H1 (cell line): ENCODE measurements at regions not wholly inside any gene's neighbourhood (a gene's known extent, or its start where the extent isn't known, plus 50 kb on each side); places are given as distances from the start of the nearest gene placed in this dataset.
A peak's percentile ranks its signal among the peaks of the same experiment; 100 is the strongest.

Source experiments
- CTCF ChIA-PET: fragments of 300-600 bp; sonication (Branson Sonifier 250); formaldehyde crosslinking; loops from one replicate; lab custom pipeline; 2021; ENCODE audit not compliant: partially characterized antibody; lab: Charles Lee
- POLR2A ChIA-PET: fragments of 300-600 bp; sonication (Branson Sonifier 250); formaldehyde crosslinking; loops from one replicate; lab custom pipeline; 2021; ENCODE audit warnings: inconsistent platforms; ENCODE audit not compliant: partially characterized antibody; lab: Charles Lee
- DNase-seq, 2 experiments: peaks; one replicate each; pipeline versions ENCODE4 v3.0.0 to v3.0.0-alpha.2; 2010 to 2022; ENCODE audit warnings: low spot score in 2 of 2, low read depth in 1 of 2, mixed read lengths in 1 of 2
- FAIRE-seq: peaks from 2 replicates; lab custom pipeline; 2011; peaks lifted over from hg19 to GRCh38; lab: Jason Lieb, UNC
- H2AFZ ChIP-seq: 2 replicates; pipeline ENCODE4 v1.8.1; 2012; ENCODE audit warnings: low read length, inconsistent platforms
- H2AK5ac ChIP-seq: 2 replicates; pipeline ENCODE4 v1.6.1; 2013; ENCODE audit warnings: low read depth, low read length
- H2BK120ac ChIP-seq: replicated peaks from 2 replicates; pipeline ENCODE3; 2013; ENCODE audit warnings: low read depth, low read length, inconsistent platforms
- H2BK12ac ChIP-seq: 2 replicates; pipeline ENCODE4 v1.6.1; 2013; ENCODE audit warnings: low read depth, low read length
- H2BK15ac ChIP-seq: 2 replicates; pipeline ENCODE4 v1.6.1; 2013; ENCODE audit warnings: low read length
- H2BK20ac ChIP-seq: 2 replicates; pipeline ENCODE4 v1.6.1; 2013; ENCODE audit warnings: low read length
- H2BK5ac ChIP-seq: 2 replicates; pipeline ENCODE4 v1.6.1; 2013; ENCODE audit warnings: low read depth, low read length
- H3K14ac ChIP-seq: 2 replicates; pipeline ENCODE4 v1.6.1; 2013; ENCODE audit warnings: inconsistent platforms; ENCODE audit not compliant: insufficient read length
- H3K18ac ChIP-seq: 2 replicates; pipeline ENCODE4 v1.6.1; 2013; ENCODE audit warnings: low read length; ENCODE audit errors: extremely low read depth
- H3K23ac ChIP-seq: 2 replicates; pipeline ENCODE4 v1.6.1; 2013; ENCODE audit warnings: inconsistent platforms; ENCODE audit not compliant: insufficient read length
- H3K23me2 ChIP-seq: 2 replicates; pipeline ENCODE4 v1.6.1; 2013; ENCODE audit warnings: low read depth, low read length
- H3K27ac ChIP-seq: 2 replicates; pipeline ENCODE4 v1.6.1; 2011; ENCODE audit warnings: low read depth, low read length, inconsistent platforms
- H3K27me3 ChIP-seq, 4 experiments: replicated peaks in 1 of 4; 1 replicate in 1 of 4; 2 replicates in 3 of 4; pipeline versions ENCODE4 v1.6.1 to v1.8.1; 2011 to 2013; ENCODE audit warnings: low read length in 3 of 4, mild to moderate bottlenecking in 3 of 4, inconsistent platforms in 2 of 4, mixed read lengths in 2 of 4, moderate library complexity in 1 of 4; ENCODE audit not compliant: control insufficient read depth in 3 of 4, insufficient read depth in 3 of 4; ENCODE audit errors: extremely low read depth in 1 of 4
- H3K36me3 ChIP-seq, 4 experiments: 2 replicates each; pipeline versions ENCODE4 v1.6.1 to v1.8.1; 2011 to 2013; ENCODE audit warnings: mild to moderate bottlenecking in 4 of 4, low read length in 3 of 4, moderate library complexity in 2 of 4, control low read depth in 1 of 4, inconsistent platforms in 1 of 4; ENCODE audit not compliant: insufficient read depth in 4 of 4, control insufficient read depth in 2 of 4
- H3K4ac ChIP-seq: replicated peaks from 2 replicates; pipeline ENCODE3; 2013; ENCODE audit warnings: low read length, low read depth, mixed read lengths, inconsistent platforms; ENCODE audit not compliant: insufficient read length
- H3K4me1 ChIP-seq, 4 experiments: replicated peaks in 1 of 4; 1 replicate in 1 of 4; 2 replicates in 3 of 4; pipeline versions ENCODE4 v1.6.1 to v1.8.1; 2011 to 2013; ENCODE audit warnings: low read length in 3 of 4, inconsistent platforms in 2 of 4, mixed read lengths in 1 of 4; ENCODE audit not compliant: insufficient read depth in 4 of 4, control insufficient read depth in 3 of 4
- H3K4me2 ChIP-seq, 2 experiments: 2 replicates each; pipeline versions ENCODE4 v1.6.1 to v1.8.1; 2011 to 2013; ENCODE audit warnings: low read depth in 2 of 2, low read length in 2 of 2, control low read depth in 1 of 2, inconsistent platforms in 1 of 2, mild to moderate bottlenecking in 1 of 2; ENCODE audit not compliant: insufficient read depth in 1 of 2
- H3K4me3 ChIP-seq, 4 experiments: fragments of 200-600, 300-600 bp in 1 of 4; sonication (generic), shearing (Covaris generic), sonication (Bioruptor Twin) in 1 of 4; 2 replicates each; pipeline versions ENCODE4 v1.5.1 to v1.8.1; 2011 to 2016; ENCODE audit warnings: low read length in 4 of 4, low read depth in 3 of 4, control low read depth in 2 of 4, inconsistent platforms in 2 of 4, mild to moderate bottlenecking in 2 of 4, mixed read lengths in 1 of 4, moderate library complexity in 1 of 4; ENCODE audit not compliant: insufficient read depth in 2 of 4; ENCODE audit errors: extremely low read depth in 1 of 4
- H3K56ac ChIP-seq: replicated peaks from 2 replicates; pipeline ENCODE3; 2013; ENCODE audit warnings: low read depth, mild to moderate bottlenecking, mixed read lengths, low read length, inconsistent platforms; ENCODE audit not compliant: insufficient read length
- H3K79me1 ChIP-seq: 2 replicates; pipeline ENCODE4 v1.6.1; 2013; ENCODE audit warnings: low read depth, low read length, control low read depth
- H3K79me2 ChIP-seq, 2 experiments: 2 replicates each; pipeline versions ENCODE4 v1.6.1 to v1.8.1; 2012 to 2013; ENCODE audit warnings: low read length in 2 of 2, mild to moderate bottlenecking in 2 of 2, inconsistent platforms in 1 of 2; ENCODE audit not compliant: insufficient read depth in 2 of 2, control insufficient read depth in 1 of 2
- H3K9ac ChIP-seq, 4 experiments: replicated peaks in 1 of 4; 1 replicate in 1 of 4; 2 replicates in 3 of 4; pipeline versions ENCODE4 v1.6.1 to v1.8.1; 2011 to 2013; ENCODE audit warnings: low read depth in 3 of 4, low read length in 3 of 4, control low read depth in 2 of 4, mild to moderate bottlenecking in 2 of 4, moderate library complexity in 2 of 4, inconsistent platforms in 1 of 4; ENCODE audit errors: extremely low read depth in 1 of 4
- H3K9me3 ChIP-seq, 2 experiments: 2 replicates each; pipeline versions ENCODE4 v1.6.1 to v1.8.1; 2012 to 2013; ENCODE audit warnings: mild to moderate bottlenecking in 2 of 2, moderate library complexity in 2 of 2, control low read depth in 1 of 2, inconsistent platforms in 1 of 2, low read depth in 1 of 2, low read length in 1 of 2, mixed read lengths in 1 of 2; ENCODE audit not compliant: insufficient read depth in 2 of 2
- H4K20me1 ChIP-seq, 2 experiments: replicated peaks in 1 of 2; 2 replicates each; pipeline versions ENCODE3 to v1.8.1; 2011 to 2013; ENCODE audit warnings: inconsistent platforms in 2 of 2, low read length in 2 of 2, mild to moderate bottlenecking in 1 of 2; ENCODE audit not compliant: insufficient read depth in 2 of 2, control insufficient read depth in 1 of 2
- H4K5ac ChIP-seq: 2 replicates; pipeline ENCODE4 v1.6.1; 2013; ENCODE audit warnings: low read length, low read depth, mixed read lengths, inconsistent platforms; ENCODE audit not compliant: insufficient read length
- H4K8ac ChIP-seq: 2 replicates; pipeline ENCODE4 v1.8.0; 2013; ENCODE audit warnings: mild to moderate bottlenecking, moderate library complexity, low read length, inconsistent platforms; ENCODE audit not compliant: insufficient read depth; ENCODE audit errors: extremely low read depth
- H4K91ac ChIP-seq: replicated peaks from 2 replicates; pipeline ENCODE3; 2013; ENCODE audit warnings: low read length, mixed read lengths, inconsistent platforms; ENCODE audit not compliant: insufficient read length
- ATF3 ChIP-seq: IDR thresholded peaks from 2 replicates; pipeline ENCODE4 v1.6.1; 2011; ENCODE audit warnings: low read depth, mild to moderate bottlenecking, low read length; ENCODE audit not compliant: insufficient read depth
- BCL11A ChIP-seq, 2 experiments: IDR thresholded peaks; one replicate each; pipeline ENCODE4 v1.6.1; 2011; ENCODE audit warnings: low read depth in 2 of 2, low read length in 2 of 2, mild to moderate bottlenecking in 2 of 2
- CREB1 ChIP-seq: IDR thresholded peaks from 2 replicates; pipeline ENCODE4 v1.6.1; 2012; ENCODE audit warnings: inconsistent platforms
- EZH2 ChIP-seq: fragments of 200-600 bp; sonication (generic); IDR thresholded peaks from 2 replicates; pipeline ENCODE4 v1.7.1; 2012; ENCODE audit warnings: low read depth, mild to moderate bottlenecking, moderate library complexity, low read length, inconsistent platforms; ENCODE audit not compliant: severe bottlenecking
- GABPA ChIP-seq: IDR thresholded peaks from 2 replicates; pipeline ENCODE4 v1.6.1; 2011; ENCODE audit warnings: mild to moderate bottlenecking, low read length, moderate library complexity, borderline replicate concordance; ENCODE audit not compliant: insufficient read depth
- KDM5A ChIP-seq: fragments of 200-600 bp; IDR thresholded peaks from 2 replicates; pipeline ENCODE4 v1.7.1; 2012; ENCODE audit warnings: mild to moderate bottlenecking, low read length, inconsistent platforms, mixed read lengths
- MAFK ChIP-seq: IDR thresholded peaks from 2 replicates; pipeline ENCODE4 v1.6.1; 2012; ENCODE audit warnings: low read depth, mild to moderate bottlenecking, improper control_type of control experiment, low read length
- MAX ChIP-seq: IDR thresholded peaks from 2 replicates; pipeline ENCODE4 v1.6.1; 2012; ENCODE audit warnings: inconsistent platforms
- RFX5 ChIP-seq: IDR thresholded peaks from 2 replicates; pipeline ENCODE4 v1.6.1; 2011; ENCODE audit warnings: low read depth, low read length, improper control_type of control experiment, borderline replicate concordance
- RNF2 ChIP-seq: fragments of 200-900, 300-1000 bp; sonication (generic); IDR thresholded peaks from 2 replicates; pipeline ENCODE4 v1.7.1; 2016; ENCODE audit warnings: borderline replicate concordance, low read depth, mild to moderate bottlenecking, antibody characterized with exemption, low read length; ENCODE audit not compliant: poor library complexity, severe bottlenecking; ENCODE audit errors: missing control alignments
- SIN3A ChIP-seq, 2 experiments: IDR thresholded peaks in 1 of 2; conservative IDR thresholded peaks in 1 of 2; 2 replicates each; pipeline ENCODE4 v1.6.1; 2011 to 2012; ENCODE audit warnings: low read length in 2 of 2, improper control_type of control experiment in 1 of 2, low read depth in 1 of 2, mild to moderate bottlenecking in 1 of 2
- WGBS, 2 experiments: shearing (Covaris generic) in 1 of 2; methylation state at CpG; one replicate each; pipeline versions ENCODE4 v1.1.6 to v1.1.7; 2013 to 2015; ENCODE audit warnings: low lambda C conversion rate in 2 of 2, mixed read lengths in 2 of 2, inconsistent platforms in 1 of 2, low coverage in 1 of 2, missing lambda C conversion rate in 1 of 2; ENCODE audit not compliant: insufficient replicate concordance in 2 of 2, insufficient coverage in 1 of 2, insufficient read length in 1 of 2; ENCODE audit errors: extremely low coverage in 1 of 2, missing lambda C conversion rate in 1 of 2; 5-methylcytosine and 5-hydroxymethylcytosine counted together

GRCh38 chr6:15106958-15107643, 138.8 kb upstream of the JARID2 start:
- peak overlapping the region; percentile 53; the same call in 1 of the 2 replicates for H2BK15ac ChIP-seq
- H3K4me2 ChIP-seq = no peak overlapping the region
- H3K23ac ChIP-seq = no peak overlapping the region
- H3K14ac ChIP-seq = no peak overlapping the region
- H3K56ac ChIP-seq = no peak overlapping the region
- no peak overlapping the region for H4K5ac ChIP-seq
- H4K20me1 ChIP-seq = no peaks in the 10 kb centered on the region
- ChIA-PET CTCF (interaction anchor here (0.5 to 2.0 kb wide), 3 partner anchors 10 to 25 kb away, joined by 4 to 5 read pairs (median 4); no protein-coding TSS in a partner anchor), POLR2A (interaction anchor here (1.1 to 1.2 kb wide), 3 partner anchors 11 to 17 kb away, joined by 3 read pairs; no protein-coding TSS in a partner anchor)
- 0 out of 2 replicates have a peak overlapping the region, but pooled peaks have one; percentile 15 for H2AFZ ChIP-seq
- H3K79me2 ChIP-seq = no peaks in the 10 kb centered on the region
- H4K8ac ChIP-seq = no peak overlapping the region
- H4K91ac ChIP-seq = no peak overlapping the region
- H3K18ac ChIP-seq = no peak overlapping the region
- H3K27ac ChIP-seq = no peak overlapping the region
- H3K36me3 ChIP-seq = no peaks in the 10 kb centered on the region
- H2AK5ac ChIP-seq = no peak overlapping the region
- H3K9me3 ChIP-seq = 0 out of 4 replicates have a peak, but pooled peaks cover 0 to 2% of the 10 kb centered on the region in 2 experiments
- no peak overlapping the region for H2BK5ac ChIP-seq
- peak overlapping the region; percentile 64; the same call in 1 of the 2 replicates for H2BK20ac ChIP-seq
- no peak overlapping the region for H2BK12ac ChIP-seq
- no peaks in the 10 kb centered on the region for H3K27me3 ChIP-seq
- DNase-seq (no peak), FAIRE-seq (no peak)
- no peaks in the 10 kb centered on the region for H3K79me1 ChIP-seq
- H2BK120ac ChIP-seq = no peak overlapping the region
- H3K23me2 ChIP-seq = no peaks in the 10 kb centered on the region
- H3K4ac ChIP-seq = no peak overlapping the region
- peaks cover 0 to 3% (median 0%) of the 10 kb centered on the region in 4 experiments; a peak in 1 of 7 replicates for H3K4me1 ChIP-seq
- no peak overlapping the region for H3K9ac ChIP-seq
- WGBS, 2 experiments = 80% methylated on average over 12 of the region's 12 CpGs; no CpG with 5 or more reads in 1 of the 2 experiments
- H3K4me3 ChIP-seq = no peak overlapping the region
- no peak for TF ChIP-seq RFX5
- TF ChIP-seq MAFK = no peak
- TF ChIP-seq EZH2 = no peak
- no peak for TF ChIP-seq SIN3A (conservative IDR thresholded peaks at IDR 0.05 in 1 of 2, IDR thresholded peaks at IDR 0.05 in 1 of 2; ENCODE audit: low read depth in 1 of 2, low read length in 2 of 2)
- TF ChIP-seq GABPA = no peak
- no peak for TF ChIP-seq BCL11A (IDR thresholded peaks at IDR 0.05; ENCODE audit: low read depth in 2 of 2, low read length in 2 of 2)
- TF ChIP-seq ATF3 = no peak
- TF ChIP-seq CREB1 = no peak
- no peak for TF ChIP-seq MAX
- no peak for TF ChIP-seq KDM5A
- no peak for TF ChIP-seq RNF2
